PC-9 (cell line): ENCODE measurements at regions not wholly inside any gene's neighbourhood (a gene's known extent, or its start where the extent isn't known, plus 50 kb on each side); places are given as distances from the start of the nearest gene placed in this dataset.

Experiments used
- BruUV-seq: library from RNA; stranded (reverse); fragments of 400-500 nt; replicated peaks from 2 replicates; lab custom pipeline; 2021; lab: Mats Ljungman, UMichigan
- CTCF ChIA-PET: fragments of 300-600 bp; sonication (Branson Sonifier 250); formaldehyde crosslinking; loops from one replicate; lab custom pipeline; 2022; ENCODE audit warnings: antibody characterized with exemption; lab: Charles Lee
- POLR2A ChIA-PET: fragments of 300-600 bp; sonication (Branson Sonifier 250); formaldehyde crosslinking; loops from one replicate; lab custom pipeline; 2022; ENCODE audit warnings: antibody characterized with exemption; ENCODE audit not compliant: unreplicated experiment; lab: Charles Lee
- DNase-seq, 2 experiments: peaks; one replicate each; pipeline versions ENCODE4 v3.0.0 to v3.0.0-alpha.2; 2015 to 2022; ENCODE audit warnings: mixed read lengths in 1 of 2
- H2AFZ ChIP-seq: fragments of 200-600 bp; sonication (generic); 2 replicates; pipeline ENCODE4 v1.8.1; 2017; ENCODE audit warnings: antibody characterized with exemption
- H3F3A ChIP-seq: fragments of 200-600 bp; sonication (generic); 2 replicates; pipeline ENCODE4 v1.8.1; 2017; ENCODE audit warnings: antibody characterized with exemption, mild to moderate bottlenecking, low read depth; ENCODE audit not compliant: insufficient read depth
- H3K27ac ChIP-seq: fragments of 200-600 bp; sonication (generic); 2 replicates; pipeline ENCODE4 v1.6.1; 2016; ENCODE audit warnings: mixed run types
- H3K27me3 ChIP-seq: fragments of 200-600 bp; sonication (generic); 2 replicates; pipeline ENCODE4 v1.6.1; 2016; ENCODE audit warnings: low read depth, mixed run types; ENCODE audit not compliant: insufficient read depth
- H3K36me3 ChIP-seq: fragments of 200-600 bp; sonication (generic); 2 replicates; pipeline ENCODE4 v1.6.1; 2016; ENCODE audit warnings: low read depth, mixed run types
- H3K4me1 ChIP-seq: fragments of 200-600 bp; sonication (generic); replicated peaks from 2 replicates; pipeline ENCODE4 v1.6.1; 2016; ENCODE audit warnings: mixed run types; ENCODE audit not compliant: insufficient read depth
- H3K4me2 ChIP-seq: fragments of 200-600 bp; sonication (generic); 2 replicates; pipeline ENCODE4 v1.6.1; 2017; ENCODE audit warnings: mixed run types
- H3K4me3 ChIP-seq: fragments of 200-600 bp; sonication (generic); 2 replicates; pipeline ENCODE4 v1.6.1; 2016; ENCODE audit warnings: mixed run types
- H3K79me2 ChIP-seq: fragments of 200-600 bp; sonication (generic); 2 replicates; pipeline ENCODE4 v1.6.1; 2017; ENCODE audit warnings: low read depth, mixed run types
- H3K9me2 ChIP-seq: fragments of 200-600 bp; sonication (generic); 2 replicates; pipeline ENCODE4 v1.8.1; 2017; ENCODE audit warnings: mild to moderate bottlenecking; ENCODE audit not compliant: insufficient read depth
- H3K9me3 ChIP-seq: fragments of 200-600 bp; sonication (generic); 2 replicates; pipeline ENCODE4 v1.8.1; 2016; ENCODE audit warnings: low read depth; ENCODE audit not compliant: insufficient read depth
- H4K20me1 ChIP-seq: fragments of 200-600 bp; sonication (generic); 2 replicates; pipeline ENCODE4 v1.8.1; 2017; ENCODE audit not compliant: insufficient read depth
- CTCF ChIP-seq: fragments of 200-600 bp; sonication (generic); conservative IDR thresholded peaks from 2 replicates; pipeline ENCODE4 v1.6.1; 2017; ENCODE audit warnings: mixed run types, antibody characterized with exemption, mild to moderate bottlenecking, moderate library complexity
- EZH2 ChIP-seq: fragments of 200-600 bp; sonication (generic); IDR thresholded peaks from 2 replicates; pipeline ENCODE4 v1.8.0; 2017; ENCODE audit warnings: antibody characterized with exemption, low read depth
- intact Hi-C: fragments of 100-400 bp; cut with micrococcal nuclease; formaldehyde crosslinking; loops from one replicate; pipeline ENCODE4 v1.10.0; 2022; ENCODE audit not compliant: unreplicated experiment

- Histone ChIP-seq H2AFZ (no peak overlapping the region), H3K4me3 (no peak overlapping the region), H3F3A (no peaks in the 10 kb centered on the region), H3K27ac (no peak overlapping the region), H3K27me3 (no peaks in the 10 kb centered on the region), H4K20me1 (no peaks in the 10 kb centered on the region), H3K79me2 (no peaks in the 10 kb centered on the region), H3K9me2 (no peaks in the 10 kb centered on the region), H3K4me2 (no peak overlapping the region), H3K4me1 (no peaks in the 10 kb centered on the region), H3K9me3 (no peaks in the 10 kb centered on the region), H3K36me3 (no peaks in the 10 kb centered on the region)
- intact Hi-C loops: no loop called here
- no peak for DNase-seq
- TF ChIP-seq EZH2 (no peak), CTCF (no peak)
- BruUV-seq: no TSS peak
- CTCF ChIA-PET: no interaction called here
- POLR2A ChIA-PET: interaction anchor here (0.6 kb wide), 1 partner anchor 390 kb away, joined by 3 read pairs; no protein-coding TSS in a partner anchor
Observed at GRCh38 chr11:128234143-128234542, 353.2 kb downstream of the ETS1 start.

- Histone ChIP-seq H3K36me3 (no peaks in the 10 kb centered on the region), H2AFZ (no peak overlapping the region), H3K27ac (no peak overlapping the region), H3K9me2 (no peaks in the 10 kb centered on the region), H4K20me1 (no peaks in the 10 kb centered on the region), H3K27me3 (no peaks in the 10 kb centered on the region), H3K79me2 (no peaks in the 10 kb centered on the region), H3K4me3 (no peak overlapping the region), H3K4me1 (no peaks in the 10 kb centered on the region), H3F3A (no peaks in the 10 kb centered on the region), H3K9me3 (no peaks in the 10 kb centered on the region), H3K4me2 (no peak overlapping the region)
- no peak for DNase-seq
- ChIA-PET POLR2A (no interaction called here), CTCF (no interaction called here)
- intact Hi-C loops: no loop called here
- BruUV-seq: no TSS peak
- TF ChIP-seq EZH2: no peak
- no peak for TF ChIP-seq CTCF
Observed at GRCh38 chr11:128232588-128232987, 354.8 kb downstream of the ETS1 start.

DNA sequence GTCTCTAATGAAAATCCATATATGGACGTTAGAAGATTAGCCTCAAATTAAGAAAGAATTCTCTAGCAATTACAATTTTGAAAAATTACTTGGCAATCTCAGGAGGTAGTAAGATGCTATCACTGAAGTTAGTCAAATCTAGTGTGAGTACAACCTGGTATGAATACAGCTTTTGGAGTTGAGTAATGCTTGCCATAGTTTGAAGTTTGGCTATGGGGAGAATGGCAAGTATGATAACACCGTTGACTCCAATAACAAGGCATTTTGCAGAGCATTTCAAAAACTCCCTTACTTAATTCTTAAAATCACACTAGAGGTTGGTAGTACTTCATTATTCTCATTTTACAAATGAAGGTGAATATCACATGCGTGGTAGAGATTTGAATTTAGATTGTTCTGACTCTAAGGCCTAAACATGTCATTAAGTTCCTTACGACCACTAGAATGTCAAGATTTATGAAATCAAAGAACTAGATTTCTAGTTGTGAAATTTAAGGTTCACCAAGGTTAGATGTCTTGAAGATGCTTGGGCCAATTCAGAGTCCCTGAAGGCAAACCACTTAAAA is 355.4 kb downstream of the ETS1 start:
- Histone ChIP-seq H3K27ac (no peak overlapping the region), H3K4me1 (no peaks in the 10 kb centered on the region), H3K79me2 (no peaks in the 10 kb centered on the region), H3F3A (no peaks in the 10 kb centered on the region), H2AFZ (no peak overlapping the region), H3K4me2 (no peak overlapping the region), H4K20me1 (no peaks in the 10 kb centered on the region), H3K9me2 (no peaks in the 10 kb centered on the region), H3K9me3 (no peaks in the 10 kb centered on the region), H3K4me3 (no peak overlapping the region), H3K27me3 (no peaks in the 10 kb centered on the region), H3K36me3 (no peaks in the 10 kb centered on the region)
- no peak for DNase-seq
- intact Hi-C loops: no loop called here
- BruUV-seq: no TSS peak
- ChIA-PET POLR2A (no interaction called here), CTCF (no interaction called here)
- TF ChIP-seq CTCF (no peak), EZH2 (no peak)
